Urinary bladder (tissue), 3 donors: ENCODE measurements at regions not wholly inside any gene's neighbourhood (a gene's known extent, or its start where the extent isn't known, plus 50 kb on each side); places are given as distances from the start of the nearest gene placed in this dataset.
"Not testable (repeated sequence)": the region's sequence is repeated elsewhere in the genome, so short reads cannot be mapped to it uniquely, and the experiment has no call there.

Experiments
- DNase-seq: peaks from one replicate; pipeline ENCODE4 v3.0.0-alpha.2; 2015; ENCODE audit errors: extremely low spot score
- H3K27ac ChIP-seq: one replicate; pipeline ENCODE4 v1.5.1; 2013; ENCODE audit warnings: low read depth, mild to moderate bottlenecking, moderate library complexity
- H3K36me3 ChIP-seq: one replicate; pipeline ENCODE4 v1.6.1; 2013; ENCODE audit warnings: mild to moderate bottlenecking, moderate library complexity; ENCODE audit not compliant: insufficient read depth
- H3K4me1 ChIP-seq: one replicate; pipeline ENCODE4 v1.6.1; 2013; ENCODE audit warnings: mild to moderate bottlenecking, moderate library complexity; ENCODE audit not compliant: insufficient read depth
- H3K4me3 ChIP-seq: one replicate; pipeline ENCODE4 v1.5.1; 2013; ENCODE audit warnings: low read depth, low read length
- WGBS: extraction: QIAGEN DNeasy Blood & Tissue Kit; methylation state at CpG from one replicate; pipeline ENCODE4 v1.1.7; 2013; 5-methylcytosine and 5-hydroxymethylcytosine counted together
- donor health status: healthy with polysubstance abuse.
- donor health status: healthy.

DNA sequence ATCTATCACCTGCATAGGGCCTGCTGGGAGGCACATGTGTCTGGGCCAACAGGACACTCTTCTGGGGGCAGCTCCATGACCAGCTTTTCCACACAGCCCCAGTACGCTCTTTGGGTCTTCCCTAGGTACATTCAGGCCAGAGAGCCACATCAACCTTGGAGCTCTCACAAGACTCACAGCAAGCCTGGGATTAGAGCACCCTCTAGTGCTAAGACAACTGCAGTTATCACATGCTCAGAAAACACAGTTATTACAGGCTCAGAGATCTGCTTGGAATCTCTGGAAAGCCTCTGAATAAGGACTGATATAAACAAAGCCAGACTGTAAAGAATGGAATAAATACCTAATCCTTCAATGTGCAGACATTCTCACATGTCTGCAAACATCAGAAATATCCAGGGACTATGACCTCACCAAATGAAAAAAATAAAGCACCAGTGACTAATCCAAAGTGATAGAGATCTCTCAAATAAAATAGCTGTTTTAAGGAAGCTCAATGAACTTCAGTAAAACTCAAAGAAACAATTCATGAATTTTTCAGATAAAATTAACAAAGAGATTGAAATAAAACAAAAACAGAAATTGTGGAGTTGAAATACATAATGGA, 563.9 kb upstream of the NR5A2 start:
- Histone ChIP-seq H3K4me1 (no peaks in the 10 kb centered on the region), H3K36me3 (no peaks in the 10 kb centered on the region), H3K4me3 (no peak overlapping the region), H3K27ac (no peak overlapping the region)
- DNase-seq = no peak
- WGBS = 96% methylated on average over 1 of the region's 1 CpG

GRCh38 chr1:199466961-199467360, 560.5 kb upstream of the NR5A2 start:
- Histone ChIP-seq H3K36me3 (no peaks in the 10 kb centered on the region), H3K4me1 (no peaks in the 10 kb centered on the region), H3K27ac (no peak overlapping the region), H3K4me3 (no peak overlapping the region)
- DNase-seq = no peak
- 49% methylated on average over 2 of the region's 2 CpGs for WGBS

DNA sequence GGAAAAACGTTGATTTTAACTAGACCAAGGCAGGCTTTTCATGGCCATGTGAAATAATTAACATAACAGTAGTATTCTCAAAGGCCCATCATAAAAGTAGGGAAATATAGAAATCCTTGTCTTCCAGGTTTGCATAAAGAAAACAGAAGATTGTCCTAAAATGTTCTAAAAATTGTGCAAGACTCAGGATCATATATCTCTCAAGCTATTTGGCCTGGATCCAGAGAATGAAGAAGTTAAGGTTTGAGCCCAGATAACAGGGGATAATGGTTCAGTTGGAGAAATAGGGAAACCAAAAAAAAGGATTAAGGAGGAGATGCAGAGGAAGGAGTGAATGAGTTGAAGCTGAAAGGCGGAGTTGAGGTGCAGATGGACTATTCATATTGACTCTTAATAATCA, 555.5 kb upstream of the NR5A2 start:
- 74% methylated on average over 2 of the region's 2 CpGs for WGBS
- no peak overlapping the region for H3K27ac ChIP-seq
- no peaks in the 10 kb centered on the region for H3K4me1 ChIP-seq
- no peaks in the 10 kb centered on the region for H3K36me3 ChIP-seq
- no peak for DNase-seq
- no peak overlapping the region for H3K4me3 ChIP-seq

DNA sequence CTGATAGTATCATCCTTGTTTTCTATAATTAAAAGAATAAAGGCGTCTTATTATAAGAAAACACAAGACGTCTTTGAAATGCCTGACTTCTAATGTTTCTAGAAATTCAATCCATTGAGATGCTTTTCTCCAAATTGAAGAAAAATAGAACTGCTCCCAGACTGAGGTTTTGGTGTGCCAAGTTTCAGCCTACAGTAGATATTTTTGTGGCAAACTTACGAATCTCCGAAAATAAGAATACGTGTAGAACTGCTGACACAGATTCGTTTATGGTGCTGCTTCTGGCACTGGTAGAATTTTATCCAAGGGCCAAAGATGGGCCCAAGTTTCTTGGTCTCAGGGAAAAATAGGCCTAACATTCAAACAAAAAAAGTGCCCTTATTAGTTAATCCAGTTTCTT, 554.5 kb upstream of the NR5A2 start:
- Histone ChIP-seq H3K27ac (no peak overlapping the region), H3K4me1 (no peaks in the 10 kb centered on the region), H3K36me3 (no peaks in the 10 kb centered on the region), H3K4me3 (no peak overlapping the region)
- WGBS = 89% methylated on average over 6 of the region's 6 CpGs
- DNase-seq = no peak

DNA sequence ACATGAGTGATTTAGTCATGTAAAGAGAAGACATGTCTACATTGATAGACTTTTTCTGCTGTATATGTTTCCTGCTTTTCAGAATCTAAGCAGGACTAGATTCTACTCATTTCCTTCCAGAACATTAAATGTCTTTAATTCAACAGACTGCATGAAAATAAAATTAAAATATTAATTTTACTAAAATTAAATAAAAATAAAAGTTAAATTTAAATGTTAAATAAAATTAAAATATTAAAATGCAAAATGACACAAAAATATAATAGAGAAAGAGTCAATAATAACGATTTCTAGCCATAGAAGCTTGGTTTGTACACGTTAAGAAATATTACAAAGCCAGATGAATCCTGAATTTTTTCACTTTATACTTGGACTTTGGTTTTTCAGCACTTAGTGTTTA, 552.8 kb upstream of the NR5A2 start:
- Histone ChIP-seq H3K4me1 (no peaks in the 10 kb centered on the region), H3K36me3 (no peaks in the 10 kb centered on the region), H3K4me3 (no peak overlapping the region), H3K27ac (no peak overlapping the region)
- no peak for DNase-seq
- 60% methylated on average over 2 of the region's 2 CpGs for WGBS

- no peak for DNase-seq
- Histone ChIP-seq H3K4me3 (no peak overlapping the region), H3K36me3 (no peaks in the 10 kb centered on the region), H3K4me1 (no peaks in the 10 kb centered on the region), H3K27ac (no peak overlapping the region)
- WGBS = 78% methylated on average over 4 of the region's 4 CpGs
These were observed 545.1 kb upstream of the NR5A2 start for GRCh38 chr1:199482426-199482825.

- Histone ChIP-seq H3K27ac (no peak overlapping the region), H3K4me3 (no peak overlapping the region), H3K4me1 (no peaks in the 10 kb centered on the region), H3K36me3 (no peaks in the 10 kb centered on the region)
- WGBS = 76% methylated on average over 3 of the region's 3 CpGs
- no peak for DNase-seq
These were observed 537.9 kb upstream of the NR5A2 start for GRCh38 chr1:199489594-199489993.

GRCh38 chr1:199490769-199491527, 536.6 kb upstream of the NR5A2 start:
- Histone ChIP-seq H3K4me1 (no peaks in the 10 kb centered on the region), H3K27ac (no peak overlapping the region), H3K4me3 (no peak overlapping the region), H3K36me3 (no peaks in the 10 kb centered on the region)
- 83% methylated on average over 2 of the region's 2 CpGs for WGBS
- DNase-seq = no peak

- Histone ChIP-seq H3K27ac (no peak overlapping the region), H3K4me1 (no peaks in the 10 kb centered on the region), H3K36me3 (no peaks in the 10 kb centered on the region), H3K4me3 (no peak overlapping the region)
- WGBS = 98% methylated on average over 3 of the region's 3 CpGs
- no peak for DNase-seq
These were observed 532.1 kb upstream of the NR5A2 start for GRCh38 chr1:199495432-199495831.

DNA sequence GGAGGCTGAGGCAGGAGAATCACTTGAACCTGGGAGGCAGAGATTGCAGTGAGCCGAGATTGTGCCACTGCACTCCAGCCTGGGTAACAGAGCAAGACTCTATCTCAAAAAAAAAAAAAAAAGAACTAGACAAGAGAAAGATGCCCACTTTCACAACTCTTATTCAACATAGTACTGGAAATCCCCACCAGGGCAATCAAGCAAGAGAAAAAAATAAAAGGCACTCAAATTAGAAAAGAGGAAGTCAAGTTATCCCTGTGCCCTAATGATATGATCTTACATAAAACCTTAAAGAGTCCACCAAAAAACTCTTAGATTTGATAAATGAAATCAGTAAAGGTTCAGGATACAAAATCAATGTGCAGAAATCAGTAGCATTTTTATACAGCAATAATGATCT, 528.7 kb upstream of the NR5A2 start:
- H3K36me3 ChIP-seq, DNase-seq, H3K27ac ChIP-seq, H3K4me1 ChIP-seq, H3K4me3 ChIP-seq: not testable (repeated sequence)
- 87% methylated on average over 1 of the region's 1 CpG for WGBS

DNA sequence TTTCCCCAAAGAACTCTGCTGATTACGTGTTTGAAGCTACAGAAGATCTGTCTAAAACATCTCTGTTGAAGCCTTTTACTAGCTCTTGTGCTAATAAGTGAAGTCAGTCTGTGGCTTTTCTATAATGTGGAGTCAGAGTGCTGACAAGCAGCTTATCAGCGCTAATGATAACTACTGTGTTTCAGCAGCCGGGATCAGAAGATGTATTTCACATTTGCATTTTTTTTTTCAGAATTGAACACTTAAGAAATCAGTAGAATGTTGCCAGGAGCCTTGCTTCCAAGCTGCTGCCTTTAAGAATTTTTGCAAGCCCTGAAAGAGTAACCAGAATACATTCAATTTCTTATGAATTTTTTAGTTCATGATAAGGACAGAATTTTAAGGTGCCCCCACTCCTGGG, 519.4 kb upstream of the NR5A2 start:
- no peaks in the 10 kb centered on the region for H3K36me3 ChIP-seq
- H3K27ac ChIP-seq = no peak overlapping the region
- 49% methylated on average over 3 of the region's 3 CpGs for WGBS
- H3K4me3 ChIP-seq = no peak overlapping the region
- H3K4me1 ChIP-seq = no peaks in the 10 kb centered on the region
- no peak for DNase-seq

DNA sequence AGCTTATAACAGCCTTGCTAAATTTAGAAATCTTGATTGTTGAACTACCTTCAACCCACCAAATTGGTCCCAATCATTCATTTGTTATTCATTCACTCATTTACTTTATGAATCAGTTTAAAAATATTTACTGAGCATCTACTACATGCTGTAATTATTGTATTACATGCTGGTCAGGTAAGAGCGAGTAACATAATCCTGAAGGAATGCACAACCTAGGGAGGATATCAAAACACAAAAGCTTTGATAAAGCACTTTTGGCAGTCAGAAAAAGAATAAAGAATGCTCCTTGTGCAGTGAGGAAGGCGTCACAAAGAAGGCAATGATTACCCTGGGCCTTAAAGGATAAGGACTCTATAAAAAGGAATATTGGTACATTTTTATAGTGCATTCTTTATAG, 518.9 kb upstream of the NR5A2 start:
- no peak for DNase-seq
- 46% methylated on average over 2 of the region's 2 CpGs for WGBS
- no peak overlapping the region for H3K4me3 ChIP-seq

DNA sequence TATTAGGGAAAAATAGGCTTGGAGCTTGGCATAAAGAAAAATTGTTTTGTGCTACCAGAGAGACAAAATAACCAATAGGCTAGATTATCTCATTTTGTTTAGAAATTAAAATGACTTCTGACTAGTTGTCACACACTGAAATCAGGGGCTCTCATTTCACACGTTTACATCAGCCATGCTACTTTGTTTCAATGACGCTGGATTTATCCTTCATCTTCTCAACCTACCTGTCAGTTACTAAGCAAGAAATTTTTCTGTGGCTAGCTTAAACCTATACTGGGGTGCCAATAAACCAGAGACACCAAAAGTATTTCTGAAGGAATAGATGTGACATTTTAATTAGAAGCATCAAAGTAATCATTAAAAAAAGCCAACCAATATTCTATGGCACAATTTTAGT, 518.1 kb upstream of the NR5A2 start:
- 73% methylated on average over 2 of the region's 2 CpGs for WGBS
- H3K27ac ChIP-seq = no peak overlapping the region
- DNase-seq = no peak
- no peaks in the 10 kb centered on the region for H3K36me3 ChIP-seq
- no peak overlapping the region for H3K4me3 ChIP-seq
- H3K4me1 ChIP-seq = no peaks in the 10 kb centered on the region

More for the DNA sequence above, 518.9 kb upstream of the NR5A2 start:
- H3K4me1 ChIP-seq = no peaks in the 10 kb centered on the region
- no peak overlapping the region for H3K27ac ChIP-seq
- no peaks in the 10 kb centered on the region for H3K36me3 ChIP-seq

DNA sequence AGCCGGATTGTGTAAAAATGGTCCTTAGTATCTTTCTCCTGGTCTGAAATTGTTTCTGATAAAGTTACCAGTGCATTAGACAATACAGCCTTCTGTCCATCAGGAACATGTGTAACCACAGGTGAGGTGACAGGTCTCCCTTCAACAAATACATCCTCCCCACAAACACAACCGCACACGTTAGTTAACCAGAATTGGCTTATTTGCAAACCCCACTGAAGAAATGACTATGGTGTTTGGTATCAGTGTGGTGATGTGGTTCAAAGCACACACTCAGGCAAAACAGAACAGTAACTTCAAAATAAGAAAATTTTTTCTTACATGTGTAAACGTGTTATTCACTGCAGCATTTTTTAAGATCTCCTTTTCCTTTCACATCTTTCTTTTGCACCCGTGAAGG, 517.2 kb upstream of the NR5A2 start:
- WGBS = 70% methylated on average over 5 of the region's 5 CpGs
- Histone ChIP-seq H3K4me1 (no peaks in the 10 kb centered on the region), H3K4me3 (no peak overlapping the region), H3K27ac (no peak overlapping the region), H3K36me3 (no peaks in the 10 kb centered on the region)
- DNase-seq = no peak
